Spleen (tissue), 11 donors: ENCODE measurements at regions not wholly inside any gene's neighbourhood (a gene's known extent, or its start where the extent isn't known, plus 50 kb on each side); places are given as distances from the start of the nearest gene placed in this dataset.

Experiments
- DNase-seq: peaks from one replicate; pipeline ENCODE4 v3.0.0-alpha.2; 2020
- H3K27ac ChIP-seq, 8 donors: fragments of 200-600 bp; sonication (generic) in 7 of 8; 1 replicate in 4 of 8; 2 replicates in 4 of 8; pipeline versions ENCODE4 v1.5.0 to v1.8.0; 2016 to 2021; ENCODE audit warnings: inconsistent platforms in 4 of 8, mild to moderate bottlenecking in 4 of 8, moderate library complexity in 1 of 8
- H3K27me3 ChIP-seq, 7 donors: fragments of 200-600 bp; sonication (generic) in 6 of 7; replicated peaks in 1 of 7; 1 replicate in 4 of 7; 2 replicates in 3 of 7; pipeline versions ENCODE4 v1.5.0 to v1.8.0; 2016 to 2021; ENCODE audit warnings: inconsistent platforms in 3 of 7, mild to moderate bottlenecking in 1 of 7
- H3K36me3 ChIP-seq, 6 donors: fragments of 200-600 bp; sonication (generic) in 5 of 6; 1 replicate in 4 of 6; 2 replicates in 2 of 6; pipeline versions ENCODE4 v1.5.0 to v1.8.0; 2016 to 2021; ENCODE audit warnings: inconsistent platforms in 2 of 6
- H3K4me1 ChIP-seq, 6 donors: fragments of 200-600 bp; sonication (generic) in 5 of 6; 1 replicate in 3 of 6; 2 replicates in 3 of 6; pipeline versions ENCODE4 v1.5.0 to v1.8.0; 2016 to 2021; ENCODE audit warnings: inconsistent platforms in 3 of 6
- H3K4me3 ChIP-seq, 8 donors: fragments of 200-600 bp; sonication (generic) in 7 of 8; 1 replicate in 4 of 8; 2 replicates in 4 of 8; pipeline versions ENCODE4 v1.5.0 to v1.8.0; 2016 to 2021; ENCODE audit warnings: inconsistent platforms in 4 of 8, mild to moderate bottlenecking in 4 of 8, moderate library complexity in 2 of 8
- H3K9me3 ChIP-seq, 8 donors: fragments of 200-600 bp; sonication (generic) in 7 of 8; 1 replicate in 4 of 8; 2 replicates in 4 of 8; pipeline versions ENCODE4 v1.5.0 to v1.8.0; 2016 to 2021; ENCODE audit warnings: inconsistent platforms in 4 of 8
- POLR2A ChIP-seq, 3 donors: fragments of 450-650 bp; IDR thresholded peaks; one replicate each; pipeline ENCODE4 v1.5.1; 2017; ENCODE audit warnings: antibody characterized with exemption in 3 of 3, mild to moderate bottlenecking in 1 of 3
- POLR2AphosphoS5 ChIP-seq, 3 donors: sonication (generic); formaldehyde crosslinking; IDR thresholded peaks; one replicate each; pipeline ENCODE4 v1.5.1; 2017; ENCODE audit warnings: antibody characterized with exemption in 3 of 3
- WGBS, 5 donors: extraction: QIAGEN DNeasy Blood & Tissue Kit in 3 of 5; methylation state at CpG; one replicate each; pipeline versions ENCODE4 v1.1.5 to v1.1.7; 2013 to 2018; 5-methylcytosine and 5-hydroxymethylcytosine counted together
- intact Hi-C: fragments of 100-400 bp; cut with DNase I; formaldehyde crosslinking; loops from one replicate; pipeline ENCODE4 v1.15.0; 2023; ENCODE audit warnings: low total_unique reads
- TF ChIP-seq, protein P1 (sequence below), 11 experiments: fragments of 200-600 bp in 7 of 11; fragments of 450-650 bp in 4 of 11; sonication (generic) in 4 of 11; IDR thresholded peaks in 8 of 11; conservative IDR thresholded peaks in 3 of 11; 1 replicate in 7 of 11; 2 replicates in 4 of 11; pipeline versions ENCODE4 v1.4.0 to v1.8.0; 2016 to 2021; ENCODE audit warnings: antibody characterized with exemption in 11 of 11, inconsistent platforms in 4 of 11, mild to moderate bottlenecking in 1 of 11
- donor health status: healthy with polysubstance abuse.
- donor health status: DM: no; HTN: no; CAD: no; lungs with moderate emphysema.
- donor health status: DM: no; HTN: no; CAD: no.
- donor health status: Bipolar disorder and iron deficiency.
- donor health status: healthy.
- donor health status: DM: no; HTN: no; CAD: no.
- donor health status: DM: yes; HTN: yes; CAD: no.

DNA sequence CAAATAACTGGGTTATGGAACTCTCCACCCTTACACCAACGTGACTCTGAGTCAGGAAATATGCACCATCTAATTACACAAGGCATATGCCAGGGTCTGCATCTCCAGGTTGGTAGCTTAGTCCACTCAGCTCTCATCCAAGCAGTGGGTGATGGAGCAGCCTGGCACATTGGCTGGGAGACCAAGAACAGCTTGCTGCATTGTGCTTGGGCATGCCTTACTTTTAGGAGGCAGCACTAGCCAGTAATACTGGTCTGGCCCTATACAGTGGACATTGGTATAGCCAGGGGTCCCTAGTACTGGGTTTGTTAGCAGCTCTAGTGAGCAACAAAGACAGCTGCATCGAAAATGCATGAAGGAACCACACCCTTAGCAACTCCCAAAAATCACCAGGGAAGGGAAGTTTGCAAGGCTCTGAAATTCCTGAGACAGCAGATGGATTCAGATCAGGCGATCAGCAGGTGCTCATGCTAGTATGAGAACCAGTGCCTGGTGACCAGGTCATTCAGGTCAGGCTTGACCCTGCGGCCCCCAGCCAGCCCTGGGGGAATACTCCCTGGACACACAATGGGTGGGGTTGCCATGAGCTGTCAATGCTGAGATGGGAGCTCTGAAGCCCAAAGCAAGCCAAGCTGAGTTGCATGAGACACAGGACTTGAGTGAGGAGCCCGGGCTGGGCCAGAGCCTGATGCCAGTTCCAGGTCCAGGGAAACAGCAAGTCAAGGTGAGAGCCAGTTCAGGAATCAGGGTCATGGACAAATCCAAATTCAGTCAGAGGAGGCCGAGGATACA is 217.9 kb upstream of the ZMIZ1 start:
- no peaks in the 10 kb centered on the region for H3K36me3 ChIP-seq
- intact Hi-C loops: no loop called here
- no peak for DNase-seq
- H3K4me1 ChIP-seq: peaks cover 0 to 21% (median 3%) of the 10 kb centered on the region in 6 donors
- no peaks in the 10 kb centered on the region for H3K27me3 ChIP-seq
- WGBS, 5 donors: 55 to 86% (median 70%) methylated on average over 6 of the region's 6 CpGs
- TF ChIP-seq POLR2A (IDR thresholded peaks at IDR 0.05) (no peak), POLR2AphosphoS5 (IDR thresholded peaks at IDR 0.05) (no peak)
- TF ChIP-seq, protein P1, sequence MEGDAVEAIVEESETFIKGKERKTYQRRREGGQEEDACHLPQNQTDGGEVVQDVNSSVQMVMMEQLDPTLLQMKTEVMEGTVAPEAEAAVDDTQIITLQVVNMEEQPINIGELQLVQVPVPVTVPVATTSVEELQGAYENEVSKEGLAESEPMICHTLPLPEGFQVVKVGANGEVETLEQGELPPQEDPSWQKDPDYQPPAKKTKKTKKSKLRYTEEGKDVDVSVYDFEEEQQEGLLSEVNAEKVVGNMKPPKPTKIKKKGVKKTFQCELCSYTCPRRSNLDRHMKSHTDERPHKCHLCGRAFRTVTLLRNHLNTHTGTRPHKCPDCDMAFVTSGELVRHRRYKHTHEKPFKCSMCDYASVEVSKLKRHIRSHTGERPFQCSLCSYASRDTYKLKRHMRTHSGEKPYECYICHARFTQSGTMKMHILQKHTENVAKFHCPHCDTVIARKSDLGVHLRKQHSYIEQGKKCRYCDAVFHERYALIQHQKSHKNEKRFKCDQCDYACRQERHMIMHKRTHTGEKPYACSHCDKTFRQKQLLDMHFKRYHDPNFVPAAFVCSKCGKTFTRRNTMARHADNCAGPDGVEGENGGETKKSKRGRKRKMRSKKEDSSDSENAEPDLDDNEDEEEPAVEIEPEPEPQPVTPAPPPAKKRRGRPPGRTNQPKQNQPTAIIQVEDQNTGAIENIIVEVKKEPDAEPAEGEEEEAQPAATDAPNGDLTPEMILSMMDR (IDR thresholded peaks at IDR 0.05 in 8 of 11, conservative IDR thresholded peaks at IDR 0.05 in 3 of 11): no peak
- no peaks in the 10 kb centered on the region for H3K9me3 ChIP-seq
- H3K27ac ChIP-seq: peak overlapping the region in 2 of 8 donors; percentile 21 to 35
- H3K4me3 ChIP-seq: no peak overlapping the region

DNA sequence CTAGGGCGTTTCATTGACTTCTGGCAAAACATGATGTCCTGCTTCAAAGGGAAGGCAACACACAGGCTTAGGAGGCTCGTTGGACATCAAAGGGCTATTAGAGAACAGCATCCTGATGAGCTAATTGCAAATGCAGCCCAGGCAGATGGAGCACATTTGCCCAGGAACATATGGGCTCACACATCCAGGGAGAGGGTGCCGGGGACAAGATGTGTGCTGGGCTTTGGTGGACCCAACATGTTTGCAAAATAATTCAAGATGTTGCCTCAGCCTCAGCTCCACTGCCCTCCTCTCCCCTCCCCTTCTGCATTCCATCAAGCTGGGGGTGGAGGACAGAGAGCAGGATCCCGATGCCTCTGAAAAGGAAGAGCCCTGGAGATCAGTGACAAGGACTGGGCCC is 217.1 kb upstream of the ZMIZ1 start:
- H3K4me1 ChIP-seq: peaks cover 0 to 21% (median 3%) of the 10 kb centered on the region in 6 donors
- intact Hi-C loops: no loop called here
- no peaks in the 10 kb centered on the region for H3K9me3 ChIP-seq
- H3K27ac ChIP-seq: peak overlapping the region in 5 of 8 donors; percentile 6 to 50 (median 23)
- no peak overlapping the region for H3K4me3 ChIP-seq
- no peak for DNase-seq
- WGBS, 5 donors: 63 to 78% (median 68%) methylated on average over 4 of the region's 4 CpGs
- H3K27me3 ChIP-seq: no peaks in the 10 kb centered on the region
- no peaks in the 10 kb centered on the region for H3K36me3 ChIP-seq
- TF ChIP-seq, protein P1 (IDR thresholded peaks at IDR 0.05 in 8 of 11, conservative IDR thresholded peaks at IDR 0.05 in 3 of 11): no peak
- TF ChIP-seq POLR2AphosphoS5 (IDR thresholded peaks at IDR 0.05): no peak
- TF ChIP-seq POLR2A (IDR thresholded peaks at IDR 0.05): no peak

DNA sequence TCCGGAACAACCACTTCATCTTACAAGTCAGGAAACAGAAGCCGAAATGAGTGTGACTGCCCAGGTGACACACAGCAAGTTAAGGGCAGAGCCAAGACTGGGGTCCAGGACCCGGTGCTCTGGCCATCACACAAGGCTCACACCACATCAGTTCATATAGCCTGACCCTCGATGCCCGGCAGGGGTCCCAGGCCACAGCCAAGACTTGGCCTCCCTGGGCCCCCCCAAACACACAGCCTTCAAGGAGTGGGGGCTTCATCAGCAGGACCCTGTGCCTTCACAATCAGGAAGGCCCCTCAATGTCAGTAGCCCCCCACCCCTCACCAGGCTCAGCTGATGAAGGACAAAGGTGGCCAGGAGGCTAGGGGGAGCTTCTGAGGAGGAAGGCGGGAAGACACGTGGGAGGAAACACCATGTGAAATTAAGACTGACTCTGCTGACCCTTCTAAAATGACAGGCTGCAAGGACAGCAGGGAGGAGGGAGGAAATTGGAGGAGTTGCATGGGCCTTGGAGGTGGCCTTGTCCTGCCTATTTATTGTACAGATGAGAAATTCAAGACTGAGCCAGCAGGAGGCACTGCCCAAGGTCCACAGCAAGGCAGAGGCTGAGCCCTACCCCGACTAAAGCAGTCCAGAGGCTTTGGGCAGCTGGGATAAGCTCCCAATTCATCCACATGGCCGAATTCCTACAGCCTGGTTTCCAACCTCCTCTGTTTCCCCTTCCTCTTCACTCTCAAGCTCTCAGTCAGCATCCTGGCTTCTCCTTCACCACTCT is 216.1 kb upstream of the ZMIZ1 start:
- Histone ChIP-seq H3K9me3 (no peaks in the 10 kb centered on the region), H3K36me3 (no peaks in the 10 kb centered on the region), H3K27me3 (no peaks in the 10 kb centered on the region), H3K4me1 (peaks cover 0 to 22% (median 3%) of the 10 kb centered on the region in 6 donors), H3K27ac (peak overlapping the region in 6 of 8 donors; percentile 6 to 50 (median 38)), H3K4me3 (no peak overlapping the region)
- DNase-seq: no peak
- intact Hi-C loops: no loop called here
- TF ChIP-seq POLR2A (IDR thresholded peaks at IDR 0.05) (no peak), POLR2AphosphoS5 (IDR thresholded peaks at IDR 0.05) (peak in 1 of 3 donors; percentile 20)
- TF ChIP-seq, protein P1 (IDR thresholded peaks at IDR 0.05 in 8 of 11, conservative IDR thresholded peaks at IDR 0.05 in 3 of 11): peak in 7 of 11 experiments; percentile 21 to 51 (median 31)
- 63 to 75% (median 68%) methylated on average over 9 of the region's 9 CpGs for WGBS, 5 donors

DNA sequence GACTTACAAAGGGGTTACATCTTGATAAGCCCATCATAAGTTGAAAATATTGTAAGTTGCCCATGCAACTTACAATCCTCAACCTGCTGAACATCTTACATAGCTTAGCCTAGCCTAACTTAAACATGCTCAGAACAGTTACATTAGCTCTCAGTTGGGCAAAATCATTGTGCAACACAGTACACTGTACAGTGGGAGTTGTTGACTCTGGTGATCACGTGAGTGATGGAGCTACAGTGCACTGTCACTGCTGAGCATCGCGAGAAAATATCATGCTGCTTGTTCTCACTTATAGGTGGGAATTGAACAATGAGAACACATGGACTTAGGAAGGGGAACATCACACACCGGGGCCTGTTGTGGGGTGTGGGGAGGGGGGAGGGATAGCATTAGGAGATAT is 214.9 kb upstream of the ZMIZ1 start:
- intact Hi-C loops: no loop called here
- H3K36me3 ChIP-seq: no peaks in the 10 kb centered on the region
- no peak for DNase-seq
- H3K27me3 ChIP-seq: no peaks in the 10 kb centered on the region
- H3K9me3 ChIP-seq: no peaks in the 10 kb centered on the region
- TF ChIP-seq, protein P1 (IDR thresholded peaks at IDR 0.05 in 8 of 11, conservative IDR thresholded peaks at IDR 0.05 in 3 of 11): no peak
- no peak for TF ChIP-seq POLR2AphosphoS5 (IDR thresholded peaks at IDR 0.05)
- peaks cover 0 to 22% (median 3%) of the 10 kb centered on the region in 6 donors for H3K4me1 ChIP-seq
- H3K27ac ChIP-seq: no peak overlapping the region
- no peak overlapping the region for H3K4me3 ChIP-seq
- WGBS, 5 donors: 69 to 95% (median 88%) methylated on average over 4 of the region's 4 CpGs
